Parathyroid adenoma (tissue), 2 donors: ENCODE measurements at regions not wholly inside any gene's neighbourhood (a gene's known extent, or its start where the extent isn't known, plus 50 kb on each side); places are given as distances from the start of the nearest gene placed in this dataset.

Source experiments
- H2AFZ ChIP-seq: fragments of 300-600 bp; sonication (generic); one replicate; pipeline ENCODE4 v1.7.0; 2017; ENCODE audit warnings: antibody characterized with exemption, mild to moderate bottlenecking
- H3K27ac ChIP-seq: fragments of 300-600 bp; sonication (generic); one replicate; pipeline ENCODE4 v1.7.0; 2017
- H3K27me3 ChIP-seq: fragments of 300-600 bp; sonication (generic); one replicate; pipeline ENCODE4 v1.7.0; 2017; ENCODE audit warnings: low read length; ENCODE audit not compliant: control insufficient read depth, insufficient read depth
- H3K36me3 ChIP-seq: fragments of 300-600 bp; sonication (generic); one replicate; pipeline ENCODE4 v1.7.0; 2017; ENCODE audit warnings: low read length; ENCODE audit not compliant: control insufficient read depth, insufficient read depth
- H3K4me1 ChIP-seq: fragments of 300-600 bp; sonication (generic); one replicate; pipeline ENCODE4 v1.7.0; 2017; ENCODE audit warnings: control low read depth
- H3K4me2 ChIP-seq: fragments of 300-600 bp; sonication (generic); one replicate; pipeline ENCODE4 v1.7.0; 2017; ENCODE audit warnings: low read length
- H3K4me3 ChIP-seq: fragments of 300-600 bp; sonication (generic); one replicate; pipeline ENCODE4 v1.7.0; 2017; ENCODE audit warnings: low read depth, low read length
- H3K79me2 ChIP-seq: fragments of 300-600 bp; sonication (generic); one replicate; pipeline ENCODE4 v1.7.0; 2017; ENCODE audit warnings: control low read depth
- H3K9ac ChIP-seq: fragments of 300-600 bp; sonication (generic); one replicate; pipeline ENCODE4 v1.7.0; 2017; ENCODE audit warnings: mild to moderate bottlenecking
- H3K9me3 ChIP-seq: fragments of 300-600 bp; sonication (generic); one replicate; pipeline ENCODE4 v1.7.0; 2017; ENCODE audit warnings: low read length; ENCODE audit not compliant: control insufficient read depth
- CTCF ChIP-seq: fragments of 300-600 bp; sonication (generic); IDR thresholded peaks from one replicate; pipeline ENCODE4 v1.7.0; 2017; ENCODE audit warnings: antibody characterized with exemption, mild to moderate bottlenecking
- donor health status: primary hyperparathyroidism.

GRCh38 chr9:117574099-117574498 lies 130.1 kb upstream of the TLR4 start:
- peaks cover 2% of the 10 kb centered on the region for H3K36me3 ChIP-seq
- H3K9ac ChIP-seq, result no peak overlapping the region
- no peak overlapping the region for H3K4me2 ChIP-seq
- H3K27me3 ChIP-seq, result no peaks in the 10 kb centered on the region
- H2AFZ ChIP-seq, result no peak overlapping the region
- H3K79me2 ChIP-seq, result no peaks in the 10 kb centered on the region
- no peak overlapping the region for H3K4me3 ChIP-seq
- no peak for TF ChIP-seq CTCF
- no peak overlapping the region for H3K27ac ChIP-seq
- H3K4me1 ChIP-seq, result no peaks in the 10 kb centered on the region
- H3K9me3 ChIP-seq, result no peaks in the 10 kb centered on the region

DNA sequence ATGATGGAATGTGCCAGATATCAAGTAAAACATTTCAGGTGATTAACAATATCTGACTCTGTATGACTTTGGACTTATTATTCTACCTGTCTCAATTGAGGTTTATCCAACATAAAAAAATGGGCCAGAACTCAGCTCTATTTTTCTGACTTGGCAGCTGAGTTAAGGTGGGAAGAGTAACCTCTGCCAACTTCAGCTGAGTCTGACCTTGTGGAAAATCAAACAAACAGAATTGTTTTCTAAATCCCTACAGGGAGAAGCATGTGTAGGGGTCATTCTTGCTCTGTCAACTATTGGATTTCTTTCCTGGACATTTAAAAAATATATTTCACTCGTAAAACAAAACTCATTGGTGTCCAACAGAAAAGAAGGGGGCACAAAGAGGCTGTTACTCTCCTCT lies 139.4 kb upstream of the TLR4 start:
- no peak overlapping the region for H3K4me2 ChIP-seq
- H3K9ac ChIP-seq, result no peak overlapping the region
- no peaks in the 10 kb centered on the region for H3K36me3 ChIP-seq
- TF ChIP-seq CTCF, result no peak
- H3K9me3 ChIP-seq, result no peaks in the 10 kb centered on the region
- no peak overlapping the region for H2AFZ ChIP-seq
- no peaks in the 10 kb centered on the region for H3K27me3 ChIP-seq
- H3K27ac ChIP-seq, result no peak overlapping the region
- H3K4me3 ChIP-seq, result no peak overlapping the region
- no peaks in the 10 kb centered on the region for H3K79me2 ChIP-seq
- no peaks in the 10 kb centered on the region for H3K4me1 ChIP-seq

DNA sequence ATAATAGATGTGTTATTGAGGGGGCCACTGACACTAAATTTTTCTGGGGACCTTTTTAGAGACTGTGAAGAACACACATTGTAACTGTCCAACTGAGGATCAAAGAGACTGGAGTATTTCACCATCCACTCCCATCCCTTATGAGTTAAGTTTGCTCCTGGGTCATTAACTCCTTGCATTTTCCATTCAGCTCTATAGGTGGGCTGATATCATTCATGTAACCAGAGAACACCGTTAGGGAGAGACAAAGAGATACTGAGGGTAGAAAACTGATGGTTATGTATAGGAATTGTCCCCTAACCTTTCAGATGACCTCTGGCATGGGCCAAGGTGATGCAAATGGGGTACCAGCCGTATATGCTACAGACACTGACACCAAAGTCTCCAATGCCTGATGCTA lies 142.4 kb upstream of the TLR4 start:
- TF ChIP-seq CTCF, result no peak
- no peaks in the 10 kb centered on the region for H3K9me3 ChIP-seq
- no peaks in the 10 kb centered on the region for H3K79me2 ChIP-seq
- H3K9ac ChIP-seq, result no peak overlapping the region
- H3K27me3 ChIP-seq, result no peaks in the 10 kb centered on the region
- H2AFZ ChIP-seq, result no peak overlapping the region
- no peaks in the 10 kb centered on the region for H3K4me1 ChIP-seq
- no peak overlapping the region for H3K4me2 ChIP-seq
- H3K4me3 ChIP-seq, result no peak overlapping the region
- H3K36me3 ChIP-seq, result no peaks in the 10 kb centered on the region
- no peak overlapping the region for H3K27ac ChIP-seq

- peak; percentile 29 for TF ChIP-seq CTCF
- Histone ChIP-seq H3K79me2 (no peaks in the 10 kb centered on the region), H3K4me1 (no peaks in the 10 kb centered on the region), H3K36me3 (no peaks in the 10 kb centered on the region), H3K9ac (no peak overlapping the region), H3K27me3 (no peaks in the 10 kb centered on the region), H3K27ac (no peak overlapping the region), H3K4me2 (no peak overlapping the region), H3K9me3 (no peaks in the 10 kb centered on the region), H3K4me3 (no peak overlapping the region), H2AFZ (peak overlapping the region; percentile 24)
Measured at GRCh38 chr9:117555964-117556629, 141.2 kb upstream of the ASTN2 start.

DNA sequence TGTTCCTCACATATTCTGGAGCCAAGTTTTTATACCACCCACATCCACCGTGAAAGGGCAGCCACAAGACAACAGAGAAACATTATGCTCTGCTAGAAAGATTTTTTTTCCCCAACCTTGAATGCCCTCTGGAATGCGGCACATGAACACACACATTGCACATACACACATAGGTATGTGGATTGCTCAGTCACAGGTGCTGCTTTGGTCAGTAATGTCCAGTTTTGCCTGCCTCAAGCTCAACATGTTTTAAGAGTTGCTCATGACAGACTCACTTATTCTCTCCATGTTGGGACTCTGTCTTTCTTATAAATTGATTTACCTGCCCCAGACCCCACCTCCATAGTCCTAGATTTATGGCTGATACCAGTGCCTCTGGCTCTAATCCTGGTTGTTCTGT lies 138.0 kb upstream of the ASTN2 start:
- Histone ChIP-seq H3K4me2 (no peak overlapping the region), H3K4me3 (no peak overlapping the region), H2AFZ (no peak overlapping the region), H3K36me3 (no peaks in the 10 kb centered on the region), H3K79me2 (no peaks in the 10 kb centered on the region), H3K4me1 (no peaks in the 10 kb centered on the region), H3K9ac (no peak overlapping the region), H3K27ac (no peak overlapping the region), H3K9me3 (no peaks in the 10 kb centered on the region), H3K27me3 (no peaks in the 10 kb centered on the region)
- TF ChIP-seq CTCF, result no peak
